ENCODE measurements at regions not wholly inside any gene's neighbourhood (a gene's known extent, or its start where the extent isn't known, plus 50 kb on each side); places are given as distances from the start of the nearest gene placed in this dataset.

DNA sequence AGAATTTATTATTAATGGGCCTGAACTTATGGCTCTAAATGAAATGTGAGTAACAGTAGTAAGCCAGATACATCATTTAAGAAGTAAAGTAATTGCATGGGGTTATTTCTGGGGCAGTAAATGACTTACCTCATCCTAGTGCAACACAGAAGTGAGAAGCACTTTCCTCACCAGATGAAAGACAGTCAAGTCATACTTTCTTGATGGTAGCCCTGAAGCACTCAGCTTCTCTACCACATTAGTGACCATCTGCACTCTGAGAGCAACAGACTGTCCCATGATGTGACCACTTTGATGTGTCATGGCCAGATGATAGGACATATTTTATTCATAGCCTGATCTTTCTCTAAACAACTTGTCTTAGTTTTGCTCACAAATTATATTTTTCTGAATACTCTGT is 369.5 kb upstream of the PHF14 start:
- no peak for TF ChIP-seq EZH2 (IDR thresholded peaks at IDR 0.05; ENCODE audit: borderline replicate concordance)
- TF ChIP-seq CTCF (IDR thresholded peaks at IDR 0.05; ENCODE audit: poor library complexity) = no peak

All from hepatocyte (in vitro differentiated cells).